ENCODE measurements at regions not wholly inside any gene's neighbourhood (a gene's known extent, or its start where the extent isn't known, plus 50 kb on each side); places are given as distances from the start of the nearest gene placed in this dataset.

DNA sequence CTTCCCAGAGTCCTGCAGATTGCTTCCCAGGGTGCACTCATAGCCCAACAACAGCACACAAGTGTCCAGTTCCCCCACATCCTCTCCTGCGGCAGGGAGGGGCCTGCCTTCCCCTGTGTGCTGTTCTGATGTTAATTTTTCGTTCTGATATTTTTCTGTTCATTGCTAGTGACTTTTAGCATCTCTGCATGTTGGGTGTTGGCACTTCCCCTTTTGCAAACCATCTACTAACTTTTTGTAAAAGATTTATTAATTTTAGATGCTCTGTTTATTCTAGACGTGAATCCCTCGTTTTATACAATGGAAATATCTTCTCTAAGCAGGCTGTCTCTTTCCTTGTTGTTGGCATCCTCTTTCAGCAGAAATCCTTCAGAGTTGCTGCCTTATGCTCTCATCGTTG, 97.3 kb upstream of the DAP start:
- peaks cover 8% of the 10 kb centered on the region for H3K4me1 ChIP-seq (ENCODE audit: insufficient read depth, insufficient read length)
- no peaks in the 10 kb centered on the region for H3K36me3 ChIP-seq (ENCODE audit: insufficient read depth, insufficient read length, low read length)
- H3K4me3 ChIP-seq (ENCODE audit: insufficient read length, low read depth): no peak overlapping the region
- DNase-seq (ENCODE audit: low read depth, low spot score): no peak
- no peaks in the 10 kb centered on the region for H3K9me3 ChIP-seq (ENCODE audit: insufficient read depth, low read length)
- peaks cover 12% of the 10 kb centered on the region for H3K27me3 ChIP-seq (ENCODE audit: insufficient read depth, insufficient read length)
- no peak overlapping the region for H3K9ac ChIP-seq (ENCODE audit: insufficient read length, low read depth)
- TF ChIP-seq SUZ12 (IDR thresholded peaks at IDR 0.05; ENCODE audit: extremely low read depth, insufficient read depth, insufficient read length): no peak

DNA sequence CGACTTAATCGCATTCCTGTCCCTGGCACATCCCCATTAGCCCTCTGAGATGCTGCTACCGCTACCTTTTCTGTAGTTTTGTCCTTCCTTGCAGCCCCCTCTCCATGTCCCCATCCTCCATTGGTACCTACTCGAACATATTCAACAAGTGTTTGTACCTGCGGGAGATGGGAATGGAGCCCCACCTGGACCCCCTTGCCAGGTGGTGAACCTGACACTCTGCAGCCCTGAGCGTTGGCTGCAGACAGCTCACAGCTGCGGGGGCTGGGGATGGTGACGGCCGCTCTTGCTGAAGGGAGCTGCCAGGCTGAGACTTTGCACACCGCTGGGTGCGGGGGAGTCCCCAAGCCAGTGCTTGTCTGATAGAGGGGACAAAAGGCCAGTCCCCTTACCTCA, 96.3 kb upstream of the DAP start:
- peaks cover 12% of the 10 kb centered on the region for H3K27me3 ChIP-seq (ENCODE audit: insufficient read depth, insufficient read length)
- H3K36me3 ChIP-seq (ENCODE audit: insufficient read depth, insufficient read length, low read length): no peaks in the 10 kb centered on the region
- TF ChIP-seq YY1 (IDR thresholded peaks at IDR 0.05; ENCODE audit: insufficient read depth, insufficient read length): no peak
- no peak for TF ChIP-seq SUZ12 (IDR thresholded peaks at IDR 0.05; ENCODE audit: extremely low read depth, insufficient read depth, insufficient read length)
- no peak for TF ChIP-seq ZNF274 (IDR thresholded peaks at IDR 0.05; ENCODE audit: low read depth, low read length)
- DNase-seq (ENCODE audit: low read depth, low spot score): no peak
- H3K9me3 ChIP-seq (ENCODE audit: insufficient read depth, low read length): no peaks in the 10 kb centered on the region
- peak overlapping the region; percentile 58 for H3K9ac ChIP-seq (ENCODE audit: insufficient read length, low read depth)
- H3K4me1 ChIP-seq (ENCODE audit: insufficient read depth, insufficient read length): peaks cover 8% of the 10 kb centered on the region
- H3K4me3 ChIP-seq (ENCODE audit: insufficient read length, low read depth): no peak overlapping the region

DNA sequence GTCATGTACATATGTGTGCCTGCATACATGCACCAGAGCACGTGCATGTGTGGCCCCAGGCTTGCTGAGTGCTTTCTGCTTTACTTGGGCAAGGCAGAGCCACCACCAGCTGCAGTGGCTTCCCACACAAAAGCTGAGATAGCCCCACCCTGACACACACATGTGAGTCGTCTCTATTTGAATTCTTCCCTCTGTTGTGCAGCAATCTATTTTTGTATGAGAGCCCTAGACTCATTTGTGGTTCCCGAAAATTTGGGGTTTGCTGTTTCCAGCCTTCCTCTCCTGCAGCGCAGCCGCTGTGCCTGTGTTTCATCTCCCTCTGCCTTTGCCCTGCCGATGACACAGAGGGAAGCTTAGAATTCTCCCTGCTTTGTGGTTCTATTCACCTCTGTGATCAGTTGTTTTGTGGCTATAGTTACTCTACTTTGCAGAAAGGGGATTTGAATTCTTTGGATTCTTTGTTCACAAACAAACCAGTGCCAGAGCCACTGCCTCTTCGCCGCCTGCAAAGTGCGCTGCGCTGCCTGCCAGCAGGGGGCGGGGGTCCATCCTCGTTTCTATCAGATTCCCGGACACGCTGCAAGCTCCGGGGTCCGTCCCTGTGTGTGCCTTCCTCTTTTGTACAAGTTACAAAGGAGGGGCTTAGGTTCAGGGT, 95.8 kb upstream of the DAP start:
- no peak overlapping the region for H3K4me3 ChIP-seq (ENCODE audit: insufficient read length, low read depth)
- peak overlapping the region; percentile 58 for H3K9ac ChIP-seq (ENCODE audit: insufficient read length, low read depth)
- H3K36me3 ChIP-seq (ENCODE audit: insufficient read depth, insufficient read length, low read length): no peaks in the 10 kb centered on the region
- DNase-seq (ENCODE audit: low read depth, low spot score): peak; percentile 73
- peaks cover 8% of the 10 kb centered on the region for H3K4me1 ChIP-seq (ENCODE audit: insufficient read depth, insufficient read length)
- no peak for TF ChIP-seq SUZ12 (IDR thresholded peaks at IDR 0.05; ENCODE audit: extremely low read depth, insufficient read depth, insufficient read length)
- no peak for TF ChIP-seq ZNF274 (IDR thresholded peaks at IDR 0.05; ENCODE audit: low read depth, low read length)
- TF ChIP-seq YY1 (IDR thresholded peaks at IDR 0.05; ENCODE audit: insufficient read depth, insufficient read length): no peak
- peaks cover 12% of the 10 kb centered on the region for H3K27me3 ChIP-seq (ENCODE audit: insufficient read depth, insufficient read length)
- no peaks in the 10 kb centered on the region for H3K9me3 ChIP-seq (ENCODE audit: insufficient read depth, low read length)

DNA sequence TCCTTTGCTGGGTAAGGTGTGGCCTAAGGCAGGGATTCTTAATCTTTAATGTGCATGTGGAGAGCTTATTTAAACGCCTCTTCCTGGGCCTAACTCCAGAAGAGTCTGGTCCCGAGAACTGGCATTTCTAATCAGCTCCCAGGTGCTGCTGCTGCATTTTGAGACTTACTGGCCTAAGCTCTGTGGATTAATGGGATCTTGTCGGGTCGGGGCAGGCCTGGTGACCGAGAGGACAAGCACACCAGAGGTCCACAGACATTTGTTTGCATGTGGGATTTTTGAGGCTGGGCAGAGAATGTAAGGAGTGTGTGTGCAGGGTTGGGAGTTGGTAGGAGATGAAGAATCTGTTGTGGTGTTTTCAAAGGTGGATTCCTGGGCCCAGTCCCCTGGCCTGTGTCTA, 95.0 kb upstream of the DAP start:
- no peak overlapping the region for H3K4me3 ChIP-seq (ENCODE audit: insufficient read length, low read depth)

DNA sequence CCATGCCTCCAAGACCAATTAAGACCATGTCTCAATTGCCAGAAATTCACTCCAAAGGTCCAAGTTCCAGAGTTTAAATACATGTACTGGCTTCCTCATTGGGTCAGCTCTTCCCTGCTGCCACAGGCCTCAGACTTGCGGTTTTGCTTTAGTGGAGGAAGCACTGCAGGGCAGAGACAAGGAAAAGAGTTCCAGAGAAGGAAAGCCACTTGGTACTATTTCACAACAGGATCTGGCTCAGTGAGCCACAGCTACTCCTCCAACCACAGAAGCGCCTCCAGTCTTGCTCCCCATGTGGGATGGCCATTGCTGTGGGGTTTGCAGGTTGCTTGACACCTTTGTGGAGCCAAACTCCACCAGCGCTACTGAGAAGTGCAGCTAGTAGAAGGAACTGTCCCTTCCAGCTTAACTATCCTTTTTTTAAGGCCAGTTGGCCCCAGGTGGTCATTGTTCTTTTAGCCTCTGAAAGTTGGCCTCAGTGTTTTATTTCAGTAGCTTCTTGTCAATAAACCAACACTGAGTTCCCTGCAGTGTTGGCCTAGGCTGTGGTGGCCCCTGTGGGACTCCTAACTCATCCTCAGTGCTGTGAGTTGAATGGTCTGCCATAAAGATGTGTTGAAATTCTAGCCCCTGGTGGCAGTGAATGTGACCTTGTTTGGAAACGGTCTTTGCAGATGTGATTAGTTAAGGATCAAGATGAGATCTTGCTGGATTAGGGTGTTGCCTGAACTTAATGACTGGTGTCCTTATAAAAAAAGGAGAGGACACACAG, 93.7 kb upstream of the DAP start:
- Histone ChIP-seq H3K27me3 (ENCODE audit: insufficient read depth, insufficient read length) (peaks cover 12% of the 10 kb centered on the region), H3K4me1 (ENCODE audit: insufficient read depth, insufficient read length) (peaks cover 5% of the 10 kb centered on the region), H3K4me3 (ENCODE audit: insufficient read length, low read depth) (no peak overlapping the region), H3K36me3 (ENCODE audit: insufficient read depth, insufficient read length, low read length) (no peaks in the 10 kb centered on the region), H3K9me3 (ENCODE audit: insufficient read depth, low read length) (no peaks in the 10 kb centered on the region), H3K9ac (ENCODE audit: insufficient read length, low read depth) (no peak overlapping the region)
- TF ChIP-seq SUZ12 (IDR thresholded peaks at IDR 0.05; ENCODE audit: extremely low read depth, insufficient read depth, insufficient read length) (no peak), ZNF274 (IDR thresholded peaks at IDR 0.05; ENCODE audit: low read depth, low read length) (no peak), YY1 (IDR thresholded peaks at IDR 0.05; ENCODE audit: insufficient read depth, insufficient read length) (no peak)
- DNase-seq (ENCODE audit: low read depth, low spot score): no peak

More for the DNA sequence above, 95.0 kb upstream of the DAP start:
- Histone ChIP-seq H3K36me3 (ENCODE audit: insufficient read depth, insufficient read length, low read length) (no peaks in the 10 kb centered on the region), H3K9ac (ENCODE audit: insufficient read length, low read depth) (no peak overlapping the region), H3K9me3 (ENCODE audit: insufficient read depth, low read length) (no peaks in the 10 kb centered on the region), H3K4me1 (ENCODE audit: insufficient read depth, insufficient read length) (peaks cover 8% of the 10 kb centered on the region), H3K27me3 (ENCODE audit: insufficient read depth, insufficient read length) (peaks cover 12% of the 10 kb centered on the region)
- TF ChIP-seq ZNF274 (IDR thresholded peaks at IDR 0.05; ENCODE audit: low read depth, low read length) (no peak), SUZ12 (IDR thresholded peaks at IDR 0.05; ENCODE audit: extremely low read depth, insufficient read depth, insufficient read length) (no peak)
- DNase-seq (ENCODE audit: low read depth, low spot score): no peak

DNA sequence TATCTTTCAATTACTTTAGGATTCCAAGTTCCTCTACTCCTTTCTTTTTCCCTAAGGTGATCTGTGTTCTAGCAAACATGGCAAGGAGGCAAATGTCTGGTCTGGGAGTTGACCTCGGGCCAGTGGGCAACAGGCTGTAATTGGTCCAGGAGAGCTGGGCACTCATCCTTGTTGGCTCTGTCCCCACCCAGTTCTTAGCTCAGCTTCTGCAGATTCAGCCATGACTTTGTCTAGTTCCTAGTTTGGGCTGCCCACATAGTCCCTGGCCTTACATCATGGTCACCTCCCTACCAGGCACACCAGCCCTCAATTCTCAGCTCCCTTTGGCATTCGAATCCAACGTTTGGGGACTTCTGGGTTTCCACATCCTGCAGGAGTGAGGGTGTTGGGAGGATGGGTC, 92.1 kb upstream of the DAP start:
- no peaks in the 10 kb centered on the region for H3K9me3 ChIP-seq (ENCODE audit: insufficient read depth, low read length)
- no peak overlapping the region for H3K4me3 ChIP-seq (ENCODE audit: insufficient read length, low read depth)
- H3K36me3 ChIP-seq (ENCODE audit: insufficient read depth, insufficient read length, low read length): no peaks in the 10 kb centered on the region
- H3K9ac ChIP-seq (ENCODE audit: insufficient read length, low read depth): no peak overlapping the region
- no peak for DNase-seq (ENCODE audit: low read depth, low spot score)
- H3K4me1 ChIP-seq (ENCODE audit: insufficient read depth, insufficient read length): peaks cover 5% of the 10 kb centered on the region
- TF ChIP-seq ZNF274 (IDR thresholded peaks at IDR 0.05; ENCODE audit: low read depth, low read length): no peak
- no peak for TF ChIP-seq YY1 (IDR thresholded peaks at IDR 0.05; ENCODE audit: insufficient read depth, insufficient read length)
- TF ChIP-seq SUZ12 (IDR thresholded peaks at IDR 0.05; ENCODE audit: extremely low read depth, insufficient read depth, insufficient read length): no peak
- peaks cover 11% of the 10 kb centered on the region for H3K27me3 ChIP-seq (ENCODE audit: insufficient read depth, insufficient read length)

DNA sequence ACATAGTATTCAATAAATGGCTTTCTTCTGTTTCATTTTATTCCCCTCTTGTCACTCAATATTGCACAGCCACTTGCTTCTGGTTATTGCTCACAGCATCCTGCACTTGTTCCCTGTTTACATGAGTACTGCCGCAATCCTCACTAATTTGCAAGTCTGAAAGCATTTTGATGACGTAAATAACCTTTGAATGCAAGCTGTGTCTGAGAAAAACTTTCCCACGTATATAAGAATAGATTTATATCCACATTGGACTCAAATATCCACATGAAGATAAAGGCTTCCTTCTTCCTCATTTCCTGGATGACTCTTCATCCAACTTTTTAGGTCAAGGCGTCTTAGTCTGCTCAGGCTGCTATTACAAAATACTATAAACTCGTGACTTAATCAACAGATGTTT, 88.2 kb upstream of the DAP start:
- H3K36me3 ChIP-seq (ENCODE audit: insufficient read depth, insufficient read length, low read length): no peaks in the 10 kb centered on the region
- no peaks in the 10 kb centered on the region for H3K27me3 ChIP-seq (ENCODE audit: insufficient read depth, insufficient read length)
- DNase-seq (ENCODE audit: low read depth, low spot score): no peak

More for the DNA sequence above, 88.2 kb upstream of the DAP start:
- Histone ChIP-seq H3K4me1 (ENCODE audit: insufficient read depth, insufficient read length) (no peaks in the 10 kb centered on the region), H3K9ac (ENCODE audit: insufficient read length, low read depth) (no peak overlapping the region), H3K9me3 (ENCODE audit: insufficient read depth, low read length) (no peaks in the 10 kb centered on the region), H3K4me3 (ENCODE audit: insufficient read length, low read depth) (no peak overlapping the region)
- TF ChIP-seq SUZ12 (IDR thresholded peaks at IDR 0.05; ENCODE audit: extremely low read depth, insufficient read depth, insufficient read length) (no peak), YY1 (IDR thresholded peaks at IDR 0.05; ENCODE audit: insufficient read depth, insufficient read length) (no peak), ZNF274 (IDR thresholded peaks at IDR 0.05; ENCODE audit: low read depth, low read length) (no peak)

Measured in NT2/D1 (cell line).